Parathyroid adenoma (tissue), 2 donors: ENCODE measurements at regions not wholly inside any gene's neighbourhood (a gene's known extent, or its start where the extent isn't known, plus 50 kb on each side); places are given as distances from the start of the nearest gene placed in this dataset.
"Not testable (repeated sequence)": the region's sequence is repeated elsewhere in the genome, so short reads cannot be mapped to it uniquely, and the experiment has no call there.

Experiments used
- H2AFZ ChIP-seq: fragments of 300-600 bp; sonication (generic); one replicate; pipeline ENCODE4 v1.7.0; 2017; ENCODE audit warnings: antibody characterized with exemption, mild to moderate bottlenecking
- H3K27ac ChIP-seq: fragments of 300-600 bp; sonication (generic); one replicate; pipeline ENCODE4 v1.7.0; 2017
- H3K27me3 ChIP-seq: fragments of 300-600 bp; sonication (generic); one replicate; pipeline ENCODE4 v1.7.0; 2017; ENCODE audit warnings: low read length; ENCODE audit not compliant: control insufficient read depth, insufficient read depth
- H3K36me3 ChIP-seq: fragments of 300-600 bp; sonication (generic); one replicate; pipeline ENCODE4 v1.7.0; 2017; ENCODE audit warnings: low read length; ENCODE audit not compliant: control insufficient read depth, insufficient read depth
- H3K4me1 ChIP-seq: fragments of 300-600 bp; sonication (generic); one replicate; pipeline ENCODE4 v1.7.0; 2017; ENCODE audit warnings: control low read depth
- H3K4me2 ChIP-seq: fragments of 300-600 bp; sonication (generic); one replicate; pipeline ENCODE4 v1.7.0; 2017; ENCODE audit warnings: low read length
- H3K4me3 ChIP-seq: fragments of 300-600 bp; sonication (generic); one replicate; pipeline ENCODE4 v1.7.0; 2017; ENCODE audit warnings: low read depth, low read length
- H3K79me2 ChIP-seq: fragments of 300-600 bp; sonication (generic); one replicate; pipeline ENCODE4 v1.7.0; 2017; ENCODE audit warnings: control low read depth
- H3K9ac ChIP-seq: fragments of 300-600 bp; sonication (generic); one replicate; pipeline ENCODE4 v1.7.0; 2017; ENCODE audit warnings: mild to moderate bottlenecking
- H3K9me3 ChIP-seq: fragments of 300-600 bp; sonication (generic); one replicate; pipeline ENCODE4 v1.7.0; 2017; ENCODE audit warnings: low read length; ENCODE audit not compliant: control insufficient read depth
- TF ChIP-seq, protein P1 (sequence below): fragments of 300-600 bp; sonication (generic); IDR thresholded peaks from one replicate; pipeline ENCODE4 v1.7.0; 2017; ENCODE audit warnings: antibody characterized with exemption, mild to moderate bottlenecking
- donor health status: primary hyperparathyroidism.

GRCh38 chr5:125979636-125980035 is 443.6 kb upstream of the GRAMD2B start:
- Histone ChIP-seq H3K79me2 (no peaks in the 10 kb centered on the region), H2AFZ (no peak overlapping the region), H3K27ac (no peak overlapping the region), H3K4me1 (no peaks in the 10 kb centered on the region), H3K36me3 (no peaks in the 10 kb centered on the region), H3K4me3 (no peak overlapping the region), H3K4me2 (no peak overlapping the region), H3K9ac (no peak overlapping the region), H3K27me3 (no peaks in the 10 kb centered on the region), H3K9me3 (no peaks in the 10 kb centered on the region)
- TF ChIP-seq, protein P1, sequence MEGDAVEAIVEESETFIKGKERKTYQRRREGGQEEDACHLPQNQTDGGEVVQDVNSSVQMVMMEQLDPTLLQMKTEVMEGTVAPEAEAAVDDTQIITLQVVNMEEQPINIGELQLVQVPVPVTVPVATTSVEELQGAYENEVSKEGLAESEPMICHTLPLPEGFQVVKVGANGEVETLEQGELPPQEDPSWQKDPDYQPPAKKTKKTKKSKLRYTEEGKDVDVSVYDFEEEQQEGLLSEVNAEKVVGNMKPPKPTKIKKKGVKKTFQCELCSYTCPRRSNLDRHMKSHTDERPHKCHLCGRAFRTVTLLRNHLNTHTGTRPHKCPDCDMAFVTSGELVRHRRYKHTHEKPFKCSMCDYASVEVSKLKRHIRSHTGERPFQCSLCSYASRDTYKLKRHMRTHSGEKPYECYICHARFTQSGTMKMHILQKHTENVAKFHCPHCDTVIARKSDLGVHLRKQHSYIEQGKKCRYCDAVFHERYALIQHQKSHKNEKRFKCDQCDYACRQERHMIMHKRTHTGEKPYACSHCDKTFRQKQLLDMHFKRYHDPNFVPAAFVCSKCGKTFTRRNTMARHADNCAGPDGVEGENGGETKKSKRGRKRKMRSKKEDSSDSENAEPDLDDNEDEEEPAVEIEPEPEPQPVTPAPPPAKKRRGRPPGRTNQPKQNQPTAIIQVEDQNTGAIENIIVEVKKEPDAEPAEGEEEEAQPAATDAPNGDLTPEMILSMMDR = no peak

GRCh38 chr5:125981016-125981415 is 442.2 kb upstream of the GRAMD2B start:
- Histone ChIP-seq H2AFZ (no peak overlapping the region), H3K4me1 (no peaks in the 10 kb centered on the region), H3K79me2 (no peaks in the 10 kb centered on the region), H3K36me3 (no peaks in the 10 kb centered on the region), H3K27me3 (no peaks in the 10 kb centered on the region), H3K9me3 (no peaks in the 10 kb centered on the region), H3K9ac (no peak overlapping the region), H3K27ac (no peak overlapping the region), H3K4me2 (no peak overlapping the region), H3K4me3 (no peak overlapping the region)
- TF ChIP-seq, protein P1 = no peak

DNA sequence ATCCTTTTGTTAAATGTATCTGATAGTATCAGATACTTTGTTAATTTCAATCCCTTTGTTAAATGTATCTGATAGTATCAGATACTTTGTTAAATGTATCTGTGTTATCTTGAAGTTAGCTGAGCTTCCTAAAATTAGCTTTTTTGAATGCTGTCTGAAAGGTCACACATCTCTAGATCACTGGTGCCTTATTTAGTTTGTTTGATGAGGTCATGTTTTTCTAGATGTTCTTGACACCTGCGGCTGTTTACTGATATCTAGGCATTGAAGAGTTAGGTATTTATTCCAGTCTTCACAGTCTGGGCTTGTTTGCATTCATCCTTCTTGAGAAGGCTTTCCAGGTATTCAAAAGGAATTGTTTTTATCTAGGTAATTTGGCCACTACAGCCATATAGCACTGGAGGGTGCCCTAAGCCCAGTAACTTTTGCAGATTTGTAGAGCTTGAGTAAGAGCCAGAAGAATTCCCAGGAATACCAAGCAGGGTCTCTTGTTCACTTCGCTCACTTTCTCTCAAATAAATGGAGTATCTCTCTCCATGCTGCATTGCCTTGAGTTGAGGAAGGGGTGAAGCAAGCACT is 435.4 kb upstream of the GRAMD2B start:
- Histone ChIP-seq H3K36me3 (no peaks in the 10 kb centered on the region), H3K4me1 (no peaks in the 10 kb centered on the region), H3K4me3 (no peak overlapping the region), H3K27ac (no peak overlapping the region), H3K4me2 (no peak overlapping the region), H3K9ac (no peak overlapping the region), H3K27me3 (no peaks in the 10 kb centered on the region), H3K79me2 (no peaks in the 10 kb centered on the region), H2AFZ (no peak overlapping the region), H3K9me3 (no peaks in the 10 kb centered on the region)
- TF ChIP-seq, protein P1 = no peak

GRCh38 chr5:125992050-125992449 is 431.2 kb upstream of the GRAMD2B start:
- H3K79me2 ChIP-seq = no peaks in the 10 kb centered on the region
- H3K4me2 ChIP-seq = no peak overlapping the region
- no peak overlapping the region for H3K9ac ChIP-seq
- H3K4me3 ChIP-seq = no peak overlapping the region
- no peak overlapping the region for H3K27ac ChIP-seq
- no peaks in the 10 kb centered on the region for H3K9me3 ChIP-seq
- H3K4me1 ChIP-seq = no peaks in the 10 kb centered on the region
- no peak overlapping the region for H2AFZ ChIP-seq
- no peaks in the 10 kb centered on the region for H3K27me3 ChIP-seq
- TF ChIP-seq, protein P1 = no peak
- H3K36me3 ChIP-seq = no peaks in the 10 kb centered on the region

GRCh38 chr5:125999271-126000030 is 423.8 kb upstream of the GRAMD2B start:
- not testable (repeated sequence) for H3K9me3 ChIP-seq, H3K27me3 ChIP-seq, H2AFZ ChIP-seq, H3K36me3 ChIP-seq, H3K4me1 ChIP-seq, H3K9ac ChIP-seq, H3K4me3 ChIP-seq, H3K79me2 ChIP-seq, H3K27ac ChIP-seq, H3K4me2 ChIP-seq
